HepG2 (cell line): ENCODE measurements at regions not wholly inside any gene's neighbourhood (a gene's known extent, or its start where the extent isn't known, plus 50 kb on each side); places are given as distances from the start of the nearest gene placed in this dataset.

ENCODE experiments used
- TCF7L2 ChIP-seq: IDR thresholded peaks from 2 replicates; pipeline ENCODE4 v1.6.1; 2011; ENCODE audit warnings: mild to moderate bottlenecking, low read depth, low read length, moderate library complexity
- U2AF2 ChIP-seq: fragments of 200-400 bp; formaldehyde crosslinking; IDR thresholded peaks from 2 replicates; pipeline ENCODE4 v1.6.1; 2017; ENCODE audit warnings: low read depth, mild to moderate bottlenecking, low read length
- ZBTB40 ChIP-seq, 2 experiments: fragments of 450-650 bp in 1 of 2; sonication (generic) in 1 of 2; formaldehyde crosslinking in 1 of 2; IDR thresholded peaks; 2 replicates each; pipeline versions ENCODE4 v1.6.1 to v1.8.0; 2016 to 2022; ENCODE audit warnings: antibody characterized with exemption in 1 of 2, mild to moderate bottlenecking in 1 of 2, missing genetic modification reagents in 1 of 2
- ZNF704 ChIP-seq: sonication (generic); formaldehyde crosslinking; IDR thresholded peaks from 2 replicates; pipeline ENCODE4 v1.8.1; 2023; ENCODE audit warnings: mild to moderate bottlenecking, inconsistent platforms, moderate library complexity, missing genetic modification reagents, borderline replicate concordance

- TF ChIP-seq ZBTB40 (IDR thresholded peaks at IDR 0.05) (no peak), ZBTB40 (CRISPR knock-in tag; IDR thresholded peaks at IDR 0.05) (no peak), U2AF2 (no peak), ZNF704 (CRISPR knock-in tag) (no peak), TCF7L2 (no peak)
These were observed 85.5 kb upstream of the TET2 start (continued) for GRCh38 chr4:105061136-105061696.
